SW 1271 (cell line): ENCODE measurements at regions not wholly inside any gene's neighbourhood (a gene's known extent, or its start where the extent isn't known, plus 50 kb on each side); places are given as distances from the start of the nearest gene placed in this dataset.
"Not testable (repeated sequence)": the region's sequence is repeated elsewhere in the genome, so short reads cannot be mapped to it uniquely, and the experiment has no call there.

ENCODE experiments used
- DNase-seq, 2 experiments: peaks; one replicate each; lab custom pipeline; 2025; lab: John Stamatoyannopoulos, UW

DNA sequence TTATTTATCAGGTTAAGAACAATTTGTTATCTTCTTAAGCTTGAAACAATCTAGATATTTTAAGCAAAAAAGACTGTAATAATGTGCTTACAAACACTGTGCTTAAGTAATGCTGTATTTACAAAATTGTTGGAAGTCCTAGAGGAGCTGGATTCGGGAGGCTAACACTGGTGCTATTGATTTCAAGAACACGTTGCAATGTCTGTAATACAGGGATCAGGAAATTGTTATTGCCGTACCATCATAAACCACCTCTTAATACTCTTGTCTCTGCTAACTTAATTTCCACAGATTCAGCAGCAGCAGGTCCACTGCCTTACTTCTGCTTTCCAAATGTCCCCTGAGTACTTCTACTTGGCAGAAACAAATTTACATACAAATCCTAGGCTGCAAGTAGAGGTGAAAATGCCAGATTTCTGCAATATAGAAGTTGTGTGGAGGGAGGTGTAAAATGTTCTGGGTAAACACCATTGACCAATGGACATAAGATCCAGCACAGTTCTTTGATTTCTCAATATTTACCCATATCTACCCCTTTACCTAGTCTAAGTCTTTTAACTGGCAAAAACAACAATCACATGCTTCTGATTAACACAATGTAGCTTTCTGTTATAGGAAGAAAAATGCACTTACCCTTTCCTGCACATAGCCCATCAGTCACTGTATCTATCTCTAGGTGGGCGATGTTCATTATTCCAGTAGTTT is 663.4 kb downstream of the TMTC2 start:
- no peak for DNase-seq

GRCh38 chr12:83346333-83346732 is 659.6 kb downstream of the TMTC2 start:
- no peak for DNase-seq

DNA sequence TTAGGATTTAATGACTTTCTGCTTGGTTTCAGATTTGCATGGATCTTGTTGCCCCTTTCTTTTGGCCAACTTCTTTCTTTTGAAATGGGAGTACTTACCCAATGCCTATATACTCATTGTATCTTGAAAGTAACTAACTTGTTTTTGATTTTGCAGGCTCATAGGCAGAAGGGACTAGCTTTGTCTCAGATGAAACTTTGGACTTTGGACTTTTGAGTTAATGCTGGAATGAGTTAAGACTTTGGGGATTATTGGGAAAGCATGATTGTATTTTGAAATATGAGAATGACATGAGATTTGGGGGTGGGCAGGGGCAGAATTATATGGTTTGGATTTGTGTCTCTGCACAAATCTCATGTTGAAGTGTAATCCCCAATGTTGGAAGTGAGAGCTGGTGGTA is 657.1 kb downstream of the TMTC2 start:
- DNase-seq, result no peak

DNA sequence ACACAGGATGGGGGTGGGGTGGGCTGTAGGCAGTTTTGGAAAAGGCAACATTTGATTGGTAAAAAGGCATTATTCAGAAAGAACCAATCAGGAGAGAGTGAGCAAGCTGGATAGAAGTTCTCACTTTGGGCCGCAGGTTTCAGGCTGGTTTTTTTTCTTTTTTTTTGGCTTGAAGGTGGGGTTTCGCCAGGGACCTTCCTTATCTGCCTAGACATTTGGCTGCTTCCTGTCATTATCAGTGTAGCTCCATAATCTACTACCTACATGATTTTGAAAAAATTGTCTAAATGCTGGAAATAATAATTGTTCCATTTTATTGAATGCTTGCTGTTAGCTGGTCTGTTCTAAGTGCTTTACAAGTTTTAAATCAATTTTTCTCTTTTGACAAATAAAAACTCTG is 649.0 kb downstream of the TMTC2 start:
- DNase-seq, result no peak

GRCh38 chr12:83326666-83327065 is 640.0 kb downstream of the TMTC2 start:
- no peak for DNase-seq

DNA sequence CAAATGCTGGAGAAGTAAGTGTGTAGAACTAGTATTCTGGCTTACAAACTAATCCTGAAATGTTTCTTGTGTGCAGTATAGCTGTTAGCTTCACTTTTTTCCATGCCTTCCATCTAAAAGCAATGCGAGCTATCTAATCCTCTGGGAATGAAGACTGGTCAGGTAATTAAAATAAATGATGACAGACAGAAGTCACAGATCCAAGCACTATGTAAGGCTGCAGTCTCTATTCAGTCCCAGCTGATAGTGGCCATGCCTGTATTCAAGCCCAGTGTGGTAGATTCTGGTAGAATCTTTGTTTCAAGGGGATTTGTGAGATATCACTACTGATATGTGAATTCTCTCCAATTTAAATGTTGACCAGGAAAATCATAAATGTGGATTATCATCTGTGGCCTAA is 637.2 kb downstream of the TMTC2 start:
- no peak for DNase-seq

DNA sequence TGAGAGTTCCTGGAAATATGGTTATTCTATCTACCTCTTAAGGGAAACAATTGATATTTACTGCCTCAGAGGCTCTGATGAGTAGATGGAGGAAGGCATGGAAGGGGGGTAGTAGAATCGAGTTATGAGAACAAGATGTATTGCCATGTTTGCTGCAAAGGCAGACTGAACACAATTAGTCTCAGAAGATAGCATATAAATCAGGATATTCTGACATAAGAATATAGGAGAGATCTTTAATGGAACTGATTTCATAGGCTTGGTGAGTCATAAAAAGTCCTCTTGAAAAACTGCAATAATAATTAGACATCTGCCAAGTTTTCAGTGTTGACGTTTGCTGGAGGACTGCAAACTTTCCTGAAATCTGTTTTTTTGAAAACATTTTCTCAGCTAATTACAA is 636.1 kb downstream of the TMTC2 start:
- no peak for DNase-seq

- no peak for DNase-seq
These were observed 635.3 kb downstream of the TMTC2 start for GRCh38 chr12:83321971-83322370.

DNA sequence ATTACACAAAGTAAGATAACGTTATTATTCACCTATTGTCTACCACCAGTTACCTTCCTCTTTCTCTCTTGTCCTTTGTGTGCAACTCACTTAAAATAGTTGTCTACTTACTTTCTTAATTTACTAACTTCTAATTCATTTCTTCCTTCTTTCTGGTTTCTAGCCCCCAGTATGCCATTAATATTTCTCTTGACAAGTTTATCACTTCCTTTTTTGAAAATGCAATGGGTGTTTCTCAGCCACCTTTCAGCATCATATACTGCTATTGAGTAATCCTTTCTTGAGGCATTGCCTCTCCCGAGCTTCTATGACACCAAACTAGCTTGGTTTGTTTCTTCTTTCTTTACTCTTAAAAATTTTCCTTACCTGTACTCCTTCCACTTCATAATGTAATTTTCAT is 633.6 kb downstream of the TMTC2 start:
- DNase-seq, result no peak

DNA sequence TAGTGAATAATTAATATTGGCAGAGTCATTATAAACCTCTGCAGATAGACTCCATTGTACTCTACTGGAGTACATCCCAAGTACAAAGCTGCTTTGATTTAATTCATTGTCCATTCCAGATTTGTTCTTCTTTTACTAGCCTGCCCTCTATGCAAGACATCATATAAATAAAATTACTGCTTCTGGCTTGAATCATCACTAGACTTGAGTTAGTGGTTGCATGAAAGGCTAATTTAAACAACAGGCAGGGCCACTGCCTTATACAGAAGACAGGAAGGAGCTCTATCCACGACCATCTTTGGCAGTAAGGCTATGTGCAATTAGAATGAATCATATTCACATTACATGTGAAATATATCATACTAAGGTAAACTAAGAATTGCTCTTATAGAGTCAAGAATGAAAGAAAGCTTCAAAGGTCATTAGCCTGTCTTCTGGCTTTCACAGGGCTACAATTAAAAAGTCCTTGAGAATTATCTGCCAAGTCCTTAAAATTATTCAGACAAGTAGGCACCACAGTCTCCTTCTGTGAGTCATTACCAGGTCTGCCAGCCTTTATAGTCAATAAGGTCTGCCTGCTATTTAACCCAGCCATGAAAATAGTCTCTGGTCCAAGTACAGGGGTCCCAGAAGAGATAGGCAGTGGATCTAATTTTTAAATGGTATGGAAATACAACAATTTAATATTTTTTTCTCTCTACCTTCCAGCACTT is 631.8 kb downstream of the TMTC2 start:
- no peak for DNase-seq

- DNase-seq, result no peak
These were observed 630.9 kb downstream of the TMTC2 start for GRCh38 chr12:83317595-83317994.

GRCh38 chr12:83313827-83314226 is 627.1 kb downstream of the TMTC2 start:
- DNase-seq, result no peak

DNA sequence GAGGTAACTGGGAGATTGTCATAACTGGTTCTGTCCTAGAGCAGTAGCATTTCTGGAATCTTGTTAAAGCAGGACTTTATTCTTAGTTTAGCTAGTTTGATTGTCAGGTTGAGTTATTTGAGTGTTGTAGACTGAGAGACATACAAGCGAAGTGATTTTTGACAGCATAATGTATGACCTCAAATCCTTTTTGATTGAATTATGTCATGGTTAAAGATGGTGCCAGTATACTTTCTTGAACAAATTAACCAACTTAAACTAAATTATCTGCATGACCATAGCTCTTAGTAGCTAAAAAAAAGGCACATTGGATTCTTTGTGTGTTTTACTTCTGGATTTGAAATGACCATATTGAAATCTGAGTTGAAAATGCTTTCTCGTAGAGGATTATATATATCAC is 626.6 kb downstream of the TMTC2 start:
- DNase-seq, result no peak

- DNase-seq, result no peak
These were observed 590.2 kb downstream of the TMTC2 start for GRCh38 chr12:83276904-83277303.

GRCh38 chr12:83271201-83271600 is 584.5 kb downstream of the TMTC2 start:
- DNase-seq, result no peak

DNA sequence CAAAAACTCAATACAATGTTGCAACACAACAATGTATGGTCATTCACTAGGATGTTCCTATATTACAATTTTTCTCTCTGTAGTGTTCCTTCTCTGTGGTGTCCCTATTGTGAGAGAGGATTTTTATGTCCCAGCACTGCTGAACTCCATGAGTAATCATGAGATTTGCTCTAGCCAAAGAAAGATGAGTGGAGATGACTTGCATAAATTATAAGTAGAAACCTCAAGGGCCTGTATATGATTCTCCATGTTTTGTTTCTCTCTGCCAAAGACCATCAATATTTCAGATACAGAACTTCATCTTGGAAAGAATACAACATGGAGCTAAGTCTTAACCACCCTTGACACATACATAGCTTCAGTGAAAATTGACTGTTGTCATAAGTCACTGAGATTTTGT is 579.1 kb downstream of the TMTC2 start:
- DNase-seq, result no peak

- no peak for DNase-seq
These were observed 575.3 kb downstream of the TMTC2 start for GRCh38 chr12:83261998-83262397.

GRCh38 chr12:83260126-83260525 is 573.4 kb downstream of the TMTC2 start:
- DNase-seq, result not testable (repeated sequence)

DNA sequence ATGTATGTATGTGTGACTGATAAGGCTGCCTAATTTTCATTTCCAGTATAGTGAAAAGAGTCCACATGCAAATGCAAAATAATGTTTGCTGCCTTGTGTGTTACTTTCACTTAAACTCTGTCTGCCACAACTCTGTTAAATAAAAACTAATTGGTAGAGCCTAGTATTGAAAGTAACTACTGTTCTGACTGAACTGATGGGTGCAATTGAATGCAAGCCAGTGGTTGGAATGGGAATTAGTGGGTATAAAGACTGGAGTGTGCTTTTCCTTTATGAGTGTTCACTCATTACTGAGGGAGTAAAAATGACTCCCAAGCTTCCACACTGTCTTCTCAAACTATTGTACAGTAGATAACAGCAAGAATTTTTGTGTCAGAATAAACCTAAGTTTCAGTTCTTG is 571.0 kb downstream of the TMTC2 start:
- no peak for DNase-seq

GRCh38 chr12:83256562-83256961 is 569.9 kb downstream of the TMTC2 start:
- no peak for DNase-seq

DNA sequence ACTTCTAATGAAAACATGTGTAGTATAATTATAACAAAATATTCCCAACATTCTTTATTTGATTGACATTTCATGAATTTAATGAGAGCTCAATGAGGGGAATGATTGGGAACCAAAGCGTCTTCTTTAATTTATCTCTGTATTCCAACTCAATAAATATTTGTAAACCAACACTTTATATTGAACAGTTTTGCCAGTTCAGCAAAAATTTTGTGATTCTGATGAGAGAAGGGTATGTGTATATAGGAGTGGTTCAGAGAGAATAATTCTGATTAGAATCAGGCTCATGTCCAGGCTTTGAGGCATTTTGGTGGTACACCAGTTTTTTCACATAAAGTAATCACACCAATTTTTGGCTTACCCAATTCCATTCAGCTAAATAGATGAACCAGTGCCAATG is 564.2 kb downstream of the TMTC2 start:
- no peak for DNase-seq

DNA sequence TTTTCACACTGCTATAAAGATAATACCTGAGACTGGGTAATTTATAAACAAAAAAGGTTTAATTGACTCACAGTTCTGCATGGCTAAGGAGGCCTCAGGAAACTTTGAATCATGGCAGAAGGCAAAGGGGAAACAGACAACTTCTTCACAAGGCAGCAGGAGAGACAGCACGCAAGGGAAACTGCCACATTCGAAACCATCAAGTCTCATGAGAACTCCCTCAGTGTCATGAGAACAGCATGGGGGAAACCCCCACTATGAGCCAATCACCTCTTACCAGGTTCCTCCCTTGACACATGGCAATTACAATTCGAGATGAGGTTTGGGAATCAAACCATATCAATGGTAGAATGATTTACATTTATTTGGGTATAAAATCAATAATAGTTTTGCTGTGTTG is 558.5 kb downstream of the TMTC2 start:
- no peak for DNase-seq

DNA sequence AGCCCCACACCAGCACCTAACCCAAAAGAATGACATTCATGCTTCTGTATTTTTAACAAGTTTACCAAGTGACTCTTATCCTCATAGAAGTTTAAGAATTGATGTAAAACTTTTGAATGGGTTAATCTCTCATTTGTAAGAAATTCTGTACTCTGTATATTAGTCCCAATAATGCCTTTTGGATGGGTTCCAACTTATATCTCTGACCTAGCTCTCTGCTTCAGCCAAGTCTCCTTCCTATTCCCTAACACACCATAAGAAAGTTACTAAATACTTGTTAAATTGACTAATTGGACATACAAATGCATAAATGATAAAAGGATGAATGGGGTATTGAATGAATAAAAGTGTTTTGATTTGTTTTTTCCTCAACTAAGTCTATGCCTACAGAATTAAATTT is 557.3 kb downstream of the TMTC2 start:
- no peak for DNase-seq

- not testable (repeated sequence) for DNase-seq
These were observed 547.3 kb downstream of the TMTC2 start for GRCh38 chr12:83233987-83234386.
